ENCODE measurements at regions not wholly inside any gene's neighbourhood (a gene's known extent, or its start where the extent isn't known, plus 50 kb on each side); places are given as distances from the start of the nearest gene placed in this dataset.

DNA sequence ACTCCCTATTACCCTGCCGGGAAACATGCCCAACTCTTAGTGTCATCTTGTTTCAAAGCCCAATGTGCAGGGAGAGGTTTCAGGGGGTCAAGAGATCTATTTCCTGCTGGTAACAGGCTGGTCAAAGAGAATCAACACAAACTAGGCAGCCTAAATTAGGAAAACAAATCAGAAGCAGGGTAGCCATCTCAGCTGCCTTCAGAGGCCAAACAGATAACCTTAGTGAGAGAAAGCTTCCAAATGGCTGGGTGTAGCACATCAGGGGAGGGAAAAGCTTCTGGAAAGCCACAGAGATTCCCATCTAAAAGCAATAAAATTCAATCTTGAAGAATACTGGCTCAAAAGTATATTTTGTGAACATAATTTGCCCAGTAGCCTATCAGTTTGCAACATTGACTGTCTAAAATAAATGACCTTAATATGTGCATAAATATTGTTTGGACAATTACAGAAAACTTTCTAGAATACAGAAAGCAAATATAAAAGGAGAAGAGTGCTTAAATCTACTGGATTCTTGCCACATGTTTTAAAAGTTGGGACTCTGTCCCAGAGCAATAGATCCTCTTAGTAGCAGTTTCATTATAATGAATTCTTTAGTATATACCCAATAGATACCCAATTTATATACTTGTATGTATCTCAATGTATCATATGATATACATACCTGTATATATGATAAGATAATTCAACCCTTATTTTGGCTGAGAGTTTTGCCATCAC, 371.9 kb upstream of the RARB start:
- no peak for DNase-seq

DNA sequence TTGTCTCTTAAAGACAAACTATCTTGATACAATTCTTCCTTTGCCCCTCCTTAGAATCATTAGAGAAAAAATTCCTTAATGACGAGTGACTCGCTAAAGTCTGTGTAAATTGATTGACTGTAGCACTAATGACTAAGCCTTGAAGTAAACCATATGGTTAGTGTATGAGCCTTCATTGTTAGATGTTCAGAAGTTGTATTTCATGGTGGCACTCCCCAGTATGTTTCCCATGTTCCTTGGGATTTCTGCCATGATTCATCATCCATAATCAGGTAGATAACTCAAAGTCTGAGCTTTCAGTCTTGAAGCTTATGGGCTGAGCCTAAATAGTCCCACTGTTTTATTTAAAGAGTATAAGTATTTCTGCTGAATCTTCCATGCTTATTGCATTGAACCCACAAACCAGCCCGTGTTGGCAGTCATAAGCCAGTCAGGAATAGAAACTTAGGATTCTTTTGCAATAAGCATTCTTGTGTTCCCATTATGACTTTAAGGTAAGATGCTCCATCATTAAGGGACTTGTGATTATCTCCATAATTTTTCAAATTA, 371.2 kb upstream of the RARB start:
- DNase-seq, result no peak

DNA sequence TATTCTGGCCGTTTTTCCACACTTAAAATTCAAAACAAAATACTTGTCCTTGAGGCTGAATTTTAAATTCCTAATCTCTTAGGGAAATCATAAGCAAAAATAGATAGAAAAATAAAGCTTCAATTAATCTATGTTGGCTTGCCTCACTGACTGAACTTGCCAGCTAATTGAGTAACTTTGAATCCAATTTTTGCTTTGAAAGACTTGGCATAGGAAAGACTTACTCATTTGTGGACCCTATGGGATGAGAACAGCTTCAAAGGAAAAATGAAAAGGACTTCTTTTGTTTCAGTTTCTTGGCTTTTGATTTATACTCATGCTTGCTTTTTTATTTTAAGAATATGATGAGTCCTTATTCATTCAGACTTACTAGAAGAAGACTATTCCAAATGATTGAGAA, 370.7 kb upstream of the RARB start:
- DNase-seq, result no peak

DNA sequence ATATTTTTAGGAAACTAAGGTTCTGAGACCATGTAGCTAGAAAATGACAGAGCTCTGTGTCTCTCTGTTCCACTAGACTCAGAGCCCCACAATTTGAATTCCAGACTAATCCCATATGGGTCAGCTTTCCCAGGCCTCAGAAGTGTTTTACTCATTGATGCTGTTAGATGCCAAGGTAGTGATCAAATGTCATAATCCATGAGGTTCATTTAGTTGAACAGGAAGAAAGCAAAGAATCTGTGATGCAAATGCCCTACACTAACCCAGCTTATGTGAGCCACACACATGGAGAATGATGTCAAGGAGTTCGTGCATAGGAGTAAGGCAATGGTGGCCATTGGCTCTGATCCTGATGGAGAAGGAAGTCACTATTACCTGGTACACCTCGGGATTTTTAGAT, 363.4 kb upstream of the RARB start:
- no peak for DNase-seq

DNA sequence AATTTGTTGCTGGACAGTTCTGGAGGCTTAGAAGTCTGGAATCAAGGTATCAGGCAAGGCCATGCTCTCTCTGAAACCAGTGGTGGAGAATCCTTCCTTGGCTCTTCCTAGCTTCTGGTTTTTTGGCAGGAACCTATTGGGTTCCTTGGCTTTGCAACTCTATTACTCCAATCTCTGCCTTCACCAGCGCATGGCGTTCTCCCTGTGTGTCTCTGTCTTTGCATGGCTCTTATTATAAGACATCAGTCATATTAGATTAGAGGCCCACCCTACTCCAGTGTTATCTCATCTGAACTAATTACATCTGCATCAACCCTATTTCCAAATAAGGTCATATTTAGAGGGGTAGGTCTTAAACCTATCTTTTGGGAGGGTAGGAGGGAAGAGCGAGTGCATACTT, 358.1 kb upstream of the RARB start:
- no peak for DNase-seq

DNA sequence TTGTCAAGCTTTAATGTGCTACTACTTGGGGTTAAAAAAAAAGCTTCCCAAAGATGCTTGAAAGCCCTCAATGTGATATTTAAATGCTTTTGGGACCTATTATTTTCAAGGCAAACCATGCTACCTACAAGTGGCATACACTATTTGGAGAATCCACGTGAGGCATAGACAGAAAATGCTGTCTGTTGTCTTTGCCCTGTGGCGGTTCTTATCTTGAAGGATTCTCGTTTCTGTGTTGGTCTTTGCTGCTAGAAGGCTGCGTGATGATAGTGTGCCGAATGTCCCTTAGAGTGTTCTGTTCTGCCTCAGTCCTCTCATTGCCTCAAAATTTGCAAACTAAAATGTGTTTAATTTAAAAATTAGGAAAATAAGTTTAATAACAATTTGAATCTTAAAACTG, 356.2 kb upstream of the RARB start:
- DNase-seq, result no peak

DNA sequence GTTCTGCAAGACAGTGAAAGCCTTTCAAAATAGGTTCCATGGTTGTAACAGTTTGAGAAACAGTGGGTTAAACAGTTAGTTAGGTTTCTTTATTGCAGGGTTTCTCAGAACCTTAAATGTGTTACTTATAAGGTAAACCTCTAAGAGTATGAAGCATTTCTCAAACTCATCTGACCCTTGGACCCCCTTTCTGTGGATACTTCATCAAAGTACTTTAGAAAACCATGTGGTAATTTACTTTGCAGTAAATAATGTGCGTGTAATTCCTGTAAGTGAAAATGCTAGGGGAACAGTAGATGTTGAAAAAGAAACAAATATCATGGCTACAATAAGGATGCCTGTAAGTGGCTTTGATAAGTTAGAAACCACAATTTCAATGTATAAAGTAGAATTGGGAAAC, 354.6 kb upstream of the RARB start:
- no peak for DNase-seq

DNA sequence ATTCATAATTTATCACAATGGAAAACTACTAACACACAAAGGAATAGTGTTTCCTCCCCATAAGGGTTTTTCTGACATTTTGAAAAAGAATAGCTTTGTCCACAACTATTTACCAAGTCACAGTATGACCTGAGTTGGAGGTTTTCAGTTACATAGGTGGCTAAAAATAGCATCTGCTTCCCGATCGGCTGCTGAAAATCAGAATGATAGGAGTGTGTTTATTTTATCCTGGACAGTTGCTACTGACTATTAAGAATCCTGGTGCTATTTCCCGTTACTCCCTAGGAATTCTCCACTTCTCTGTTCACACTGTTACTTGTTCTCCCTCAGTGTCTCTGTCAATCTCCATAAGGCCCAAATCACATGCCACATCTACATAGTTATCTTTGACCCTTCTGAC, 353.9 kb upstream of the RARB start:
- DNase-seq, result no peak

DNA sequence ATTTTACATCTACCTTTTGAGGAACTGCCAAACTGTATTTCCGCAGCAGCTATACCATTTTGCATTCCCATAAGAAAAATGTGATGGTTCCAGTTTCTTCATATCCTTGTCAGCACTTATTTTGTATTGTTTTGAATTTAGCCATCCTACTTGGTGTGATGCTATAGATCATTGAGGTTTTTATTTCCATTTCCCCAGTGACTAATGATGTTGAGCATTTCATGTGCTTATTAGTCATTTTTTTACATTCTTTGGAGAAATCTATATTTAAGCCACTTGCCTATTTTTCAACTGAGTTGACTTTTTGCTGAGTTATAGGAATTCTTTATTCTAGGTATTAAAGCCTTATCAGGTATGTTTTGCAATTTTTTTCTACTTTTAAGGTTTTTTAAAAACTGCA, 347.6 kb upstream of the RARB start:
- no peak for DNase-seq

DNA sequence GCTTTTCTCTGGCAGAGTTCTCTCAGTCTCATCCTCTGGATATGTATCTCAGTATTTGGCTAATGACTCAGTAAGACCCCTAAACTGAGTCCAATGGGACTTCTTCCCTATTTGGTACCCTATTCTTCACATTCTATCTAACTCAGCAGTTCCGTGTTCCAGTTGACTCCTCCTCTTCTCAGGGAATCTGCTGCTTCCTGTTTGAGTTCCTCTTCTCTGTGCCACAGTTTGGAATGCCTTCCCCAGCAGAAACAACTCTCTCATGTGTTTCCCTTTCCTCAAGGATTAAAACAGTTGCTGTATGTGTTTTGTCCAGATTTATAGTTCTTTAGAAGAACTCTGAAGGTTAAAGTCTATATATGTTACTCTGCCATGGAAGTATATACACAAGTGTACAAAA, 344.0 kb upstream of the RARB start:
- DNase-seq, result no peak

DNA sequence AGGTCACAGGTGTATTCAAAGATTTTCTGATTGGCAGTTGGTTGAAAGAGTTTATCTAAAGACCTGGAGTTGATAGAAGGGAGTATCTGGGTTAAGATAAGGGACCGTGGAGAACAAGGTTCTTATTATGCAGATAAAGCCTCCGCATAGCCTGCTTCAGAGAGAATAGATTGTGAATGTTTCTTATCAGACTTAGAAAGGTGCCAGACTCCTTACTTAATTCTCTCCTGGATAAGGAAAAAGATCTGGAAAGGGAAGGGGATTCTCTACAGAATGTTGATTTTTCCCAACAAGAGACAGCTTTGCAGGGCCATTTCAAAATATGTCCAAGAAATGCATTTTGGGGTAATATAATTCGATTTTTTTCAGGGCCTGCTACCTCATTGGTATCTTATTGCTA, 341.3 kb upstream of the RARB start:
- no peak for DNase-seq

DNA sequence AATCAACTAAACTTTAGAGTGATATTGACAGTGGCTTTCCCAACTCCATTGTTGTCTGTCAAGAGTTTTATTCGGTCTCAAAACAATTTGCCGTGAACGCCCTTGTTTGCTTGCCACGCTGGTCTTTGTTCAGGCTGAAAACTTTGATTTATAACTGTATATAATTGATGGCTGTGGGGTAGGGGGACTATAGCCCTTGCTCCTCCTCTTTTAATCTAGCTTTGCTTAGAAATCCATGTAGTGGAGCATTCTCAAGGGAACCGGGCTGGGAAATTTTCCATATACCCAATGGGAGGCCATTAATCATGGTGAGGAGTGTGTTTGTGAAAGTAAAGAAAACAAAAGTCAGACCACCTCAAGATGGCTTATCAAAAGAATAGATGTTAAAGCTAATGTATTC, 339.8 kb upstream of the RARB start:
- no peak for DNase-seq

DNA sequence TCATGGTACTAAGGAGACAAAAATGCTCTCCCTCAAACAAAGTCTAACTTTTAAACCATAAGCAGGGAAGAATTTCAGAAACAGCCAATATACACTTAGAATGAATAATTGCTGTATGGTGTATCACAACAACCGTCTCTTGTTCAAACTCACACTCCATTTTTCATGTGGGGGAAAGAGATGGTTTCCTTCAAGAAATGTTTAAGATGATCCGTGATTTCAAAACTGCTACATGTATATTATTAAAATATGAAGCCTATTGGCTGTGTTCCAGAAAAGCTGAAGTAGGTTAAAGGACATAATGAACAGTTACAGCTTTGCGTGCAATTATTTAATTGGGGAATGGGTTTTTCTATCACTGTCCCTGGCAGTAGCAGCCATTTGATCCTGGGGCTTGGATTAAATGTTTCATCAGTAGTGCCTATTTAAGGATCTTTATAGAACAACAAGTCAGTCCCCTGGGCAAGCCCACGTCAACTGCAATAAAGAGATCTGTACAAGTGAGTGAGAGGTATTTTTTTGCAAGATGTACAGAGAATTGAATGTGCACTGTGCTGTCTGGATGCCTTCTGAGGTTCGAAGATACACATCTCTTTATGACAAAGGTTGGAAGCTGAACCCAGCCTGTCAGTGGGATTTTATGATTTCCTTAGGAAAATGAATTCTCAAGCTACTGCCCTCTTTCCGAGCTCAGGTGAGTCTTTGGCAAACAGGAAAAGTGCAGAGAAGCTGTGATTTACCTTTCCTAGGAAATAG, 337.2 kb upstream of the RARB start:
- no peak for DNase-seq

DNA sequence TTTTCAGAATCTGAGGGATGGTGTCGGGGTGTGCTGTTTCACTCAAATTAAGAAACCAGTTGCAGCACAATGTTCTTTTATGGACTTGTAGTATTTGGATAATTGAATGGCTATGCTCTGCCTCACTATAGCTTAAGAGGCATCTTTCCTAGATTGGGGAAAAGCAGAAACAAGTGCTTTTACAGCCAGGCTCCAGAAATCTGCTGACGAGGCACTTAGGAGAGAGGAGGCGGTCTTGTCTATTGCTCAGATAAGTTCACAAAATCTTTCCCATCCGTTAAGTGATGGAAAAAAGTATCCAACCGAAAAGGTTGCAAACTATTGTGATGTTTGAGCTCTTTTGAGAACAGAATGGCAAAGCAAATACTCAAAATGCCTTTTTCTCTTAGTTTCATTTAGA, 336.1 kb upstream of the RARB start:
- DNase-seq, result no peak

DNA sequence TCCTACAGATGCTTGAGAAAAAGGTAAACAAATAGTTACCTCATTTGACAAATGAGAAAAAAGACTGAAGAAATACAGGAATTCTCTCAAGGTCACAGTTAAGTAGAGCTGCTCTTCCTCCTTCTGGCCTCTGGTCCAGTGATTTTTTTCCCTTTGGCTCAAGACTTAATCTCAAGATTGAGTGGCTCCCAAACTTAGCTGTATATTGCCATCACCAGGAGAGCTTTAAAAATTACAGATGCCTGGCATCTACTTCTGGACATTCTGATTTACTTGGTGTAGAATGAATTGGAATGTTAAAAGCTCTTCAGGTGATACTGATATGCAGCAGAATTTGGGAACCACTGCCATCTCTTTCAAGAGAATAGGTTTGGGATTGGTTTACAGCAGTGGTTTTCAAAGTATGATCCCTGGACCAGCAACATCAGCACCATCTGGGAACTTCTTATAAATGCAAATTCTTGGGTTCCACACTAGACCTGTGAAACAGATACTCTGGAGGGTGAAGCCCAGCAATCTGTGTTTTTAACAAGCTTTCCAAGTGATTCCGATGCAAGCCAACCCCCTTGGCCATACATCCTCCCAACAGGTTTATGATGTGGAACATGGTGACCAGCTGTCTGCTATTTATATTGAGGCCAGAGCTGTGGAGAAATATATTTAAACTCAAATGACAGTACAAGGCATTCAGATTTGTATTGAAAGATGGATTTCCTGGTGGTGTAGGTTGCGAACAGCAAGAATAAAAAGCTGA, 333.0 kb upstream of the RARB start:
- no peak for DNase-seq

DNA sequence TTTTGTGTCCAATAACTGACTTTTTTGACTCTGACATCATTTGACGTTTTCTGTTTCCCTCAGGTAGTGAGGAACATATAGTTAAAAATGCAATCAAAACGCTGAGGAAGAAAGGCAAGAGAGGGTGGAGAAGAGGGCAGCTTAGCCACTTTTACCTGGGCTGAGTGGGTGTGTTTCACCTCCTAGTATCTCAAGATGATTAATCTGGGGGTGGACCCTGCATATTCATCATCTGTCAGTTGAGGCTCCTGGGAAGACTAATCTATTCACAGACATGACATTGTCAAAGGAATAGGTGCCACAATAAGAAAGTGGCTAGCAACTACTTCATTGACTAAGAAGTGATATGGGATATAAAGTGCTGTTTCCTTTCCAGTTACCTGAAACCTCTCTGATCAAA, 331.5 kb upstream of the RARB start:
- DNase-seq, result no peak

DNA sequence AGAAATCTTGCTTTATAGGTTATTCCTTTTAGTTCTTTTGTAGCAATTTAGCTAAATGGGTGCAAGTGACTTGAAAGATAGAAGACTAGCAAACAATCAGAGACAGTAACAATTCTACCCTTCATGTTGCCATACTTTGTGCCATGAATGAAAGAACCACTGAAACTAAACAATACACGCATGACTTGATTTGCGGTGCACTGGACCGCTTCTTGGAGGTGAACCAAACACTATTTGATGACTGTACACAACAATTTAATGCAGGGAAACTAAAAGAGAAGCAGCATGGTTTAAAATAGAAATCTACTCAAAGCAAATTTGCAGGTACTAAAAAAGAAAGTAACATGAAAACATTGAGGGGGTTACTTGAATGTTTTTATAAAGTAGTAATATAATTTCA, 331.0 kb upstream of the RARB start:
- no peak for DNase-seq

DNA sequence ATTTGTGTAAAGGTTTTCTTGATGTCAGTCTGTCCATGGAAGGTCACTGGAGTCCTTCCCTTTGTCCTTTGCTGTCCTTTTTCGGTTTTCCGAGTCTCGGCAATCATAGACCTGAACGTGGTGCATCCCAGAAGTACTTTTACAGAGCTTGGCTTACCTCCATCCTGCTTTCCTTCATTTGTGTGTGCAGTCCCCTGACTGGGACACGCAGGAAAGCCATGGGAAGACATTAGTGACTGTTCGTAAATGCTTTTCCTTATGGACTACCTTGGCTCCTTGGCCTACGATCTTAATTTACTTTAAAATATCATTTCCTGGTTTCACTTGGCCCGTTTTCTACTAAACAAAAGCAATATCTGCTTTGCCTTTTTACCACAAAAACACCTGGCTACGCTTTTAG, 328.4 kb upstream of the RARB start:
- no peak for DNase-seq

DNA sequence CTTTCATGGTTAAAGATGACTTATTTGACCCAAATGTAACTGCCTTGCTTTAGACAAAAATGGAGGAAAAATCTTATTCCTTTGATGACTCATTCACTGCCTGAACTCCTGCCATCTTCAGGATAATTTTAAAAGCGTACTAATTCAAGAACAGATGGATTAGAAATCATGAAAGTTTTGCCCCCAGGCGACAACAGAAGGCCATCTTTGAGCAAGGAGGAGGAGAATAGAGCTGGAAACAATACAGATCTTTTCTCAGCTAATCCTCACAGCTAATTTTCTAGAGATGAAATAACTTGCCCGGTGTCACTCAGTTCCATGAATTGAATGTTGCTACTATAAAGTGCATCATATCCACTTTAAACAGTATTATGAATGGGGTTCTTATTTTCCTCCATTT, 324.7 kb upstream of the RARB start:
- no peak for DNase-seq

DNA sequence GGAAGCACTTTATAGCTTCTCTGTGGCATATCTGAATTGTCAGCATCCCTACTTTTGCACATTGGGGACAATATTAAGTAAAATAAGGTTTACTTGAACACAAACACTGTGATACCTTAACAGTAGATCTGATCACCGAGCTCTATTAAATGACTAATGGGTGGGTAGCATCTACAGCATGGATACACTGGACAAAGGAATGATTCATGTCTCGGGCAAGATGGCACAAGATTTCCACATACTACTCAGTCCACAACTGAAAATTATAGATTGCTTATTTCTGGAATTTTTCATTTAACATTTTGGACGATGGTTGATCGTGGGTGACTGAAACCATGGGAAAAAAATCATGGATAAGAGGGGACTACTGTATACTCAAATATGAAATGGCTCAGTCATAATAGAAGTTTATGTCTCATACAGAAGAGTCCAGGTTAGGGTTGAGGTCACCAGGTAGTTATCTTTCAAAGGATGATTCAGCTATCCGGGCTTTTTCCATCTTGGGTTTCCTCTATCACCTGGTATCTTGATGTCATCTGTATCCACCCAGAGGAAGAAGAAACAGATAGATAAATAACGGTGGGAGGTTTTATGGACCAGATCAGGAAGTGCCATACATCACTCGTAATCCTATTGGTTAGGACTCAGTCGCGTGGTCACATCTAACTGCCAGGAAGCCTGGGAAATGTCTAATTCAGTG, 320.0 kb upstream of the RARB start:
- DNase-seq, result no peak

DNA sequence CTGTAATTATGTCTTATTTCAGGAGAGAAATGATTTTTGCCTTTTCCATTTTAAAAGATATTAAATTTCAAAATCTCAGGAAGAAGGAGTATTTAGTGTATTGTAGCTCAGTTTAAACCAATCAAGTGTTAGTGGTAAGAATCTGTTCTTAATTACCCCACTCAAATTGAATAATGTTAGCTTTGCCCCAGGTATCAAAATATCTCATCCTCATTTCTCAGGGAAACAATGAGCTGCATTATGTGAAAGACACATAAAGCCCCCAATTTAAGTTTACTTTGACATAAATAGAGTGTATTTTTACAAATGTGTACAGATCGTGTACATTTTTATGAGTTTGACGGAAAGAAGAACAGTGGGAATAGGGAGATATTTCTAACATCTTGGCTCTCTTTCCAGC, 317.4 kb upstream of the RARB start:
- no peak for DNase-seq

DNA sequence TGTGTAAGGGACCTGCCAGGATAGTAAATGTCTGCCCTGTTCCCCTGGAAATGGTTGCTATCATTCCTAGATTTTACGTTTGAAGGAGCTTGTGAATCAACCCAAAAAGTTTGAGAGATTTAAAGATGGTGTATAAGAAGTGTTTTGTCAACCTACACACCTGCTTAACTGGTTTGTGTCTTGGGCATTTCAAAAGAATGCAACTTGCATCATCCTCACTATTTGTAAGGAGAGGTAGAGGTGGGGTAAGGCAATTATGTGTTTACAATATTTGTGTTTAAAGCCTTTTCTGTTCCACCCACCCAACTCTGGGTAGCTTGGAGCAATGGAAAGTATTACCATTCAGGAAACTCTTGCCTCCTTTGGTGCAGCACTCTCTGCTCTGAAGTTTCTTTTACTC, 314.2 kb upstream of the RARB start:
- no peak for DNase-seq

DNA sequence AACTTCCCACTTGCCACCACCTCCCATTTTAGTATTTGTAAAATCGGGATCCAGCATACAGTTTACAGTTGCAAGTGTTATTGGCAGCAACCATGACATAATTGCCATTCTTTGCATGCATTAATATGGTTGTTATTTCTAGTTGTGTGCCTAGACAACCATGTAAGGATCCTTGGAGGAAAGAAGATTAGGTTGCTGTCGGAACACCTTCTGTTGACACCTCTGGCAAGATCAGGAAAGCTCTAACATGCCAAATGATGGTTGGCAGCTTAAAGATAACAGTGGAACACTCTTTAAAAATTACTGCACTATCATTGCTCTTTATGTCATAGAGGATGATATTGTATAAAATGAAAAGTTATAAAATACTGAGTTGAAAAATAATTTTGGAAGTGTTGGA, 313.5 kb upstream of the RARB start:
- no peak for DNase-seq
